Amniotic epithelial cell (primary cell): ENCODE measurements at regions not wholly inside any gene's neighbourhood (a gene's known extent, or its start where the extent isn't known, plus 50 kb on each side); places are given as distances from the start of the nearest gene placed in this dataset.
"Not testable (repeated sequence)": the region's sequence is repeated elsewhere in the genome, so short reads cannot be mapped to it uniquely, and the experiment has no call there.

Source experiments
- DNase-seq: peaks from one replicate; pipeline ENCODE4 v3.0.0-alpha.2; 2010; ENCODE audit warnings: low read depth

DNA sequence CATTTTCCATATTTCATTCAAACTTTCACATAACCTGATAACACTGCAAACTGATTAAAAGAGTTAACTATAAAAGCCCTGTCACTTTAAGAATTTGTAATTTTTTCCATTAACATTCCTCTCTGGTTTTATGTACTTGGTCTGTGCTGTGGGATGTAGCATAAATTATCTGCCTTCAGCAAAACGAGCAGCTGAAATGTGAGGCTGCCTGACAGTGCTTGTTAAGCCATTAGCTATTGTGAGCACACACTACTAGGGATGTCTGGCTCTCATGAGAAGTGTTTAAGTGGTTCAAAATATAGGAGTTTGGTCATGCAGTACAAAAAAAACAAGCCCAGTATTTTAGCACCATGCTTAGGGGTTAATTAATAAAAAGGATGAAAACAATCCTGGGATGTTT is 63.0 kb downstream of the HOXA1 start:
- DNase-seq = peak; percentile 58

DNA sequence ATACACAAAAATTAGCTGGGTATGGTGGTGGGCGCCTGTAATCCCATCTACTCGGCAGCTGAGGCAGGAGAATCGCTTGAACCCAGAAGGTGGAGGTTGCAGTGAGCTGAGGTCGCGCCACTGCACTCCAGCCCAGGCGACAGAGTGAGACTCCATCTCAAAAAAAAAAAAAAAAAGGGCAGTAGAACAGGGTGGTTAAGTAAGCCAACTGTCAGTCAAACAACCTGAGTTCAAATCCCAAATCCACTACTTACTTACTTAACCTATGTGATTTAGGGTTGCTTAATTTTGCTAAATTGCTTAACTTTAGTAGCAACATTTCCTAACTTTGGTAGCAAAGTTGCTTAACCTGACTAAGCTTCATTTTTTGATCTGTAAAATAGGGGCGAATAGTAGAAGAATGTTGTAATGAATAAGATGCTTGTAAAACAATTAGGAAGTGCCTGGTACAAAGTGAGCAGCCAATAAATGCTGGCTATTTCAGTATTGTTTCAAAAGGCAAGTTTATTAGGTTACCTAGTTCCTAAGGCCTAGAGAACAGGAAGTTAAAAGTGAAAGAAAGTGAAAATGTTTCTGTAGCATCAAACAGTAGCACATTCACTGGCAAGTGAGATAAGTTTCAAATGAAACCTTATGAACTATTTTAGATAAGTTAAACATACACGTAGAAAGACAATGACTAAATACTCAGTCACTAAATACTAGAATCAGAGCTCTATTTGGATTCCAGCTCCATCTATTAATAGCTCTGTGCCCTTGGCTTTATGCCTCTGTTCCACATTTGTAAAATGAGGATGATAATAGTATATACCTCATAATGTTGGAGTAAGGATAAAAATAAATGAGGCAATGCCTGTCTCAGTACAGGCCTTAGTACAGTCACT is 64.3 kb downstream of the HOXA1 start:
- peak; percentile 65 for DNase-seq

- DNase-seq = no peak
Measured at GRCh38 chr7:27030393-27031050, 65.3 kb downstream of the HOXA1 start.

DNA sequence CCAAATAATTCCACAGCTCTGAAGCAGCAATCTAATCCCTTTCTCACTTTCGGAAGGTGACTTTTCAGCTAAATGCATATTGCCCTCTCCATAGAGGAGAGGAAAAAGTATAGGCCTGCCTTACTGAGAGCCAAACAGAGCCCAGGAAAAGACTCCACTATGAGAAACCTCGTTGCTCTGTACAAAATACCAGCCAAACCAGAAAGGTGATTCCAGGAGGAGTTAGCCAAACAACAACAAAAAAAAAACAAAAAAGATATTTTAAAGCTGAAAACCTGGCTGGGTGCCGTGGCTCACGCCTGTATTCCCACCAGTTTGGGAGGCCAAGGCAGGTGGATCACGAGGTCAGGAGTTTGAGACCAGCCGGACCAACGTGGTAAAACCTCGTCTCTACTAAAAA is 70.5 kb downstream of the HOXA1 start:
- no peak for DNase-seq

- no peak for DNase-seq
Measured at GRCh38 chr7:27010068-27010467, 85.7 kb downstream of the HOXA1 start.

DNA sequence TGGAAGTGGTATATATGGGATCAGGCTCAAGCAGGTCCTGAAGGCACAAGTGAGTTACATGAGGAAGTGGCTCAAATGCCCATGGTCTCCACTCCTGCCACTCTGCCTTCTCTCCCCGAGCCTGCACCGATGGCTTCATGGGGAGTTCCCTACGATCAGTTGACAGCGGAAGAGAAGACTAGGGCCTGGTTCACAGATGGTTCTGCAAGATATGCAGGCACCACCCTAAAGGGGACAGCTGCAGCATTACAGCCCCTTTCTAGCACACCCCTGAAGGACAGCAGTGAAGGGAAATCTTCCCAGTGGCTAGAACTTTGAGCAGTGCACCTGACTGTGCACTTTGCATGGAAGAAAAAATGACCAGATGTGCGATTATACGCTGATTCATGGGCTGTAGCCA is 95.3 kb downstream of the HOXA1 start:
- DNase-seq = no peak

GRCh38 chr7:26998284-26998683 is 97.5 kb downstream of the HOXA1 start:
- not testable (repeated sequence) for DNase-seq

DNA sequence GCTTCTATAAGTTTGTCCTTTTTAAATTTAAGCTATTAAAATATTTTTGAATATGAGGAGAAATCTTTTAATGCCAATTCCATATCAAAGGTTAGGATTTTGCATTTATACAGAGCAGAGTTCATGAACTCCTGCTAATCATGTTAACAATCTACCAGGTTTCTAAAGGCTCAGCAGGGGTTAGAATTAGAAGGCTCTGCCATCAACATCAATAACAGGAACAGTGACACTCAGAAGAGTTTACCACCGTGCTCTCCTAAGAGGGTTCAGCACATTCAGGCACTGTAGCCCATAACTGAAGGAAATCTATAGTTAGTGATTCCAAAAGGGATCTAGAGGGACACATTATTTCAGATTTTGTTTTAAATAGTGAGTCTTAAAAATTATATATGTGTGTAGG is 100.1 kb downstream of the HOXA1 start:
- DNase-seq = no peak

DNA sequence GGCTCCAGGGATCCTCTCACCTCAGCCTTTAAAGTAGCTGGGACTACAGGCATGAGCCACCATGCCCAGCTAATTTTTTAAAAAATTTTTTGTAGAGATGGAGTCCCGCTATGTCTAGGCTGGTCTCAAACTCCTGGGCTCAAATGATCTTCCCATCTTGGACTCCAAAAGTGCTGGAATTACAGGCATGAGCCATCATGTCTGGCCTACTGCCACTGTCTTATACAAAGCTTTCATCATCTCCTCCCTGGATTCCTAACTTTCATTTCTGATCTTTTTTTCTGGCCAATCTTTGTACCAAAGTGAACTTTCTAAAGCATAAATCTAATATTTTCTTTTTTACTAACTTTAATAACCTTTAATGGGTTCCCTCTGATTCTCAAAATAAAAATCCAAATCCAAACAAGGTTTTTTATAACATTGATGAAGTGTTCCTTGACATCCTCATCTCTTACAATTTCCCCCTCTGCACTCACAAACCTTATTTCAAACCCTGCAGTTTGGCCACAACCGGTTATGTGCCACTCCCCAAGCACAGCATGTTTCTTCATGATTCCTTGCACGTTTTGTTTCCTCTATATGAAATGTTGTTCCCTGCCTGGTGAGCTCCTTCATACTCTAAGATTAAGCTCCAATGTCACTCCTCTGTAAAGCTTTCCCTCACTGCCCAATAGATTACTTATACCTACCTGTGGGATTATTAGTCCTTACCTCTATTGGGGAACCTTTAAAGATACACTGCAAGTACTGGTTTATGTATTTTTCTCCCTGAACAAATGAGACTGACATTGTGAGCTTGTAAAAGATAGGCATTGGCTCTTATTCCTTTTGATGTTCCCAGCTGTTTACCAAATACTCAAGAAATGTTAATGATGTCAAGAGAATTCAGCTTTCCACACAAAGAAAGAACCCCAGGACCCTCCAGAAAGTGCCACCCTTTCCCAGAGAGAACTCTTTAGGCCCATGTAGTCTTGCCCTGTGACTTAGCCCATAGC is 101.7 kb downstream of the HOXA1 start:
- peak; percentile 8 for DNase-seq

- no peak for DNase-seq
Measured at GRCh38 chr7:26992670-26993069, 103.1 kb downstream of the HOXA1 start.

DNA sequence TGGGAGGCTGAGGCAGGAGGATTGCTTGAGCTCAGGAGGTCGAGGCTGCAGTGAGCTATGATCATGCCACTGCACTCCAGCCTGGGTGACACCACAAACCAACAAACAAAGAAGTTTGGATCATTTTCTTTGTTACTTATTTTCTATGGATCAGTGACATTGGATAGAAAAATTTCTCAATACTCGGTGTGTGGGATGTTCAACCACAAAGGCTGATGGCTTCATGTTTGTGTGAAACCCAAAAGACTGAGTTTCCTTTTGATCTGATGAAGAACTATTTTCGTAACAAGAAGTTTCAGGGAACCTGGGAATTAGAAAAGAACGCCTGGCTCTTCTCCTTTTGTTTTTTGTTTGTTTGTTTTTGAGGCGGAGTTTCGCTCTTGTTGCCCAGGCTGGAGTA is 104.0 kb downstream of the HOXA1 start:
- DNase-seq = peak; percentile 14

GRCh38 chr7:26989897-26990670 is 105.7 kb downstream of the HOXA1 start:
- peak; percentile 27 for DNase-seq

GRCh38 chr7:26988836-26989374 is 106.9 kb downstream of the HOXA1 start:
- DNase-seq = no peak

DNA sequence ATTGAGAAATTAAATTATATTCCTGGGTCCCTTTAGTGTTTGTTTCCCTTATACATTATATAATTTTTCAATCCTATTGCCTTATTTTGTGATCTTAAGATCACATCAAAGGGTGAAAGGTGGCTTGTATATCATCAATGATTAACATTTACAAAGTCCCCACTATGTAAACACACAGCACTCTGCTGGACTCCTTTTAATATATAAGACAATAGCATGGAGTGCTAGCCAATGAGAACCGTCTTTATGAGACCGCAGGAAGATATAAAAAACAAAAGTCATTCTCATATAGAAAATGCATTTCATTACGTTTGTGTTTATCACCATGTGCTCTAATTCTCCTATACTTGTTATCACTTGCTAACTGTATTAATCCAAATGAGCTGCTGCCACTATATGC is 108.5 kb downstream of the HOXA1 start:
- DNase-seq = no peak

DNA sequence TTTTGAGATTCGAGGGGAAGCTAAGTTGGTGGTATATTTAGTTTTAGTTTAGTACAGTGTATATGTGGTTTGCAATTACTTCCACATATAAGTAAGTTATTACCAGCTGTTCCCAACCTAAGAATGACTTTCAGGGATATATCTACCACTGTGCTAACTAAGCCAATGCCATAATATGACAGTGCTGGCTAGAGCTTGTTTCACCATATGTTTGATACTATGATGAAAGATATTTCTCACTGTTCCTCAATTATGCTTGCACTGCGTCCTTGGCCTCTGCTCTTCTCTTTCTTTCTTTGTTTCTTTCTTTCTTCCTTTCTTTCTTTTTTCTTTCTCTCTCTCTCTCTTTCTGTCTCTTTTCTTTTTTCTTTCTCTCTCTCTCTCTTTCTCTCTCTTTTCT is 113.8 kb upstream of the SKAP2 start:
- no peak for DNase-seq

GRCh38 chr7:26976840-26977239 is 112.5 kb upstream of the SKAP2 start:
- DNase-seq = no peak

GRCh38 chr7:26971924-26972323 is 107.5 kb upstream of the SKAP2 start:
- not testable (repeated sequence) for DNase-seq

GRCh38 chr7:26965724-26966123 is 101.3 kb upstream of the SKAP2 start:
- DNase-seq = no peak

GRCh38 chr7:26964156-26964808 is 99.9 kb upstream of the SKAP2 start:
- no peak for DNase-seq

DNA sequence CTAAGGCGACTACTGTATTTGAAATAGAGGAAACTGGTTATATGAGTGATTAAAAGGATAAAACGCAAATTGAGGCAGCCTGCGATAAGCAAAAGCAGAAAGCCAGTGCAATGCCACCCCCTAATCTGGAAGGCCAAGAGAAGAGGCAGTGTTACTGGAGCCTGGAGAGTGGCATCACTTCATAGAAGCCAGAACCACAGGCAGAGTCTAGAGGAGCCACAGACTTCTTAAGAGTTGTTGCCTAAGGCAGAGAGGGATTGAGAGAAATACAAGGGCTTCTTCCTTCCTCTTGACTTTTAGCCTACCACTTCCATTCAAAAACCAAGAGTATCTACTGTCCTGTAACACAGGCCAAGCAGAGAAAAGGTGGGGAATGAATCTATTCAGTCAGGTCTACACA is 94.9 kb upstream of the SKAP2 start:
- DNase-seq = no peak

- DNase-seq = peak; percentile 17
Measured at GRCh38 chr7:26958834-26959233, 94.4 kb upstream of the SKAP2 start.
